GM12878 (cell line): ENCODE measurements at regions not wholly inside any gene's neighbourhood (a gene's known extent, or its start where the extent isn't known, plus 50 kb on each side); places are given as distances from the start of the nearest gene placed in this dataset.

Experiments
- HDGF ChIP-seq: fragments of 450-650 bp; IDR thresholded peaks from 2 replicates; pipeline ENCODE4 v1.6.1; 2016; ENCODE audit warnings: antibody characterized with exemption
- KDM1A ChIP-seq: fragments of 200-600 bp; sonication (generic); IDR thresholded peaks from 2 replicates; pipeline ENCODE4 v1.6.1; 2016; ENCODE audit warnings: borderline replicate concordance
- WRNIP1 ChIP-seq: IDR thresholded peaks from 2 replicates; pipeline ENCODE4 v1.6.1; 2011; ENCODE audit warnings: low read depth, low read length, improper control_type of control experiment, borderline replicate concordance
- ZZZ3 ChIP-seq: IDR thresholded peaks from 2 replicates; pipeline ENCODE4 v1.6.1; 2011; ENCODE audit warnings: low read depth; ENCODE audit not compliant: control insufficient read depth, insufficient read length
- TF ChIP-seq, protein P1 (sequence below): fragments of 450-650 bp; IDR thresholded peaks from 2 replicates; pipeline ENCODE4 v1.6.1; 2017; ENCODE audit warnings: mild to moderate bottlenecking, moderate library complexity
- TF ChIP-seq, protein P2 (sequence below): fragments of 450-650 bp; IDR thresholded peaks from 2 replicates; pipeline ENCODE4 v1.6.1; 2017; ENCODE audit warnings: mild to moderate bottlenecking, low read depth, inconsistent platforms; ENCODE audit not compliant: poor library complexity, severe bottlenecking
- TF ChIP-seq, protein P3 (sequence below): fragments of 450-650 bp; IDR thresholded peaks from 2 replicates; pipeline ENCODE4 v1.6.1; 2016; ENCODE audit warnings: mild to moderate bottlenecking

DNA sequence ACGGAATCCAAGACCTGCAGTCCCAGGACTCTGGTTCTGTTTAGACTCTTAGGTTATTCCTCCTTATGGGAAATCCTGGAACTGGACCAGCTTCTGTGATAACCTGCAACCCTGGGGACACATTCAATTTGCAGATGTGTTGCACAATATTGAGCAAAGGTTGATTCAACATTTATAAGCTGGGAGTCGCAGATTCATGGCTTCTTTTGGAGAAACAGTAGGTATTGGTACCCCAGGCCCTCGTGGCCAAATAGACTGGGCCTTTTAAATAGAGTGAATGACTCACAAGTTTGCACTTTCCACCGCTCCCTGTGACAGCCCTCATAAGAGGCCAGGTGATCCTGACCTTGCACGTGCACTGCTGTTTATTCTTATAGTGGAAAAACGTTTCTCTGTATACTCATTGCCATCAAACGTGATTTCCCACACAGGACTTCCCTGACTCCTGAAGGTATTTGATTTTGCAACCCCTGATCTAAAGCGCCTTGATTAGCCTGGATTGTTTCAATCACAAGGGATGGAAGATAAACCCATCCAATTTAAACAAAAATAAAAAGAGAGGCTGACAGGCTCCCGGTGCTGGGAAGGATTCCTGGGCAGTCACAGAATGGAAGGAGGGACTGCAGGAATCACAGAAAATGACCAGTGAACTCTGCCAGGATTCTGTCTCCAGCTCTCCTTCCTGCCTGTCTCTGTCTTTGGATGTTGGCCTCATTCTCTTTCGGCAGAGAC lies 98.0 kb downstream of the VCPKMT start (continued):
- TF ChIP-seq, protein P1, sequence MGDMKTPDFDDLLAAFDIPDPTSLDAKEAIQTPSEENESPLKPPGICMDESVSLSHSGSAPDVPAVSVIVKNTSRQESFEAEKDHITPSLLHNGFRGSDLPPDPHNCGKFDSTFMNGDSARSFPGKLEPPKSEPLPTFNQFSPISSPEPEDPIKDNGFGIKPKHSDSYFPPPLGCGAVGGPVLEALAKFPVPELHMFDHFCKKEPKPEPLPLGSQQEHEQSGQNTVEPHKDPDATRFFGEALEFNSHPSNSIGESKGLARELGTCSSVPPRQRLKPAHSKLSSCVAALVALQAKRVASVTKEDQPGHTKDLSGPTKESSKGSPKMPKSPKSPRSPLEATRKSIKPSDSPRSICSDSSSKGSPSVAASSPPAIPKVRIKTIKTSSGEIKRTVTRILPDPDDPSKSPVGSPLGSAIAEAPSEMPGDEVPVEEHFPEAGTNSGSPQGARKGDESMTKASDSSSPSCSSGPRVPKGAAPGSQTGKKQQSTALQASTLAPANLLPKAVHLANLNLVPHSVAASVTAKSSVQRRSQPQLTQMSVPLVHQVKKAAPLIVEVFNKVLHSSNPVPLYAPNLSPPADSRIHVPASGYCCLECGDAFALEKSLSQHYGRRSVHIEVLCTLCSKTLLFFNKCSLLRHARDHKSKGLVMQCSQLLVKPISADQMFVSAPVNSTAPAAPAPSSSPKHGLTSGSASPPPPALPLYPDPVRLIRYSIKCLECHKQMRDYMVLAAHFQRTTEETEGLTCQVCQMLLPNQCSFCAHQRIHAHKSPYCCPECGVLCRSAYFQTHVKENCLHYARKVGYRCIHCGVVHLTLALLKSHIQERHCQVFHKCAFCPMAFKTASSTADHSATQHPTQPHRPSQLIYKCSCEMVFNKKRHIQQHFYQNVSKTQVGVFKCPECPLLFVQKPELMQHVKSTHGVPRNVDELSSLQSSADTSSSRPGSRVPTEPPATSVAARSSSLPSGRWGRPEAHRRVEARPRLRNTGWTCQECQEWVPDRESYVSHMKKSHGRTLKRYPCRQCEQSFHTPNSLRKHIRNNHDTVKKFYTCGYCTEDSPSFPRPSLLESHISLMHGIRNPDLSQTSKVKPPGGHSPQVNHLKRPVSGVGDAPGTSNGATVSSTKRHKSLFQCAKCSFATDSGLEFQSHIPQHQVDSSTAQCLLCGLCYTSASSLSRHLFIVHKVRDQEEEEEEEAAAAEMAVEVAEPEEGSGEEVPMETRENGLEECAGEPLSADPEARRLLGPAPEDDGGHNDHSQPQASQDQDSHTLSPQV = no peak
- TF ChIP-seq WRNIP1 (no peak), KDM1A (no peak), ZZZ3 (no peak), HDGF (no peak)
- TF ChIP-seq, protein P2, sequence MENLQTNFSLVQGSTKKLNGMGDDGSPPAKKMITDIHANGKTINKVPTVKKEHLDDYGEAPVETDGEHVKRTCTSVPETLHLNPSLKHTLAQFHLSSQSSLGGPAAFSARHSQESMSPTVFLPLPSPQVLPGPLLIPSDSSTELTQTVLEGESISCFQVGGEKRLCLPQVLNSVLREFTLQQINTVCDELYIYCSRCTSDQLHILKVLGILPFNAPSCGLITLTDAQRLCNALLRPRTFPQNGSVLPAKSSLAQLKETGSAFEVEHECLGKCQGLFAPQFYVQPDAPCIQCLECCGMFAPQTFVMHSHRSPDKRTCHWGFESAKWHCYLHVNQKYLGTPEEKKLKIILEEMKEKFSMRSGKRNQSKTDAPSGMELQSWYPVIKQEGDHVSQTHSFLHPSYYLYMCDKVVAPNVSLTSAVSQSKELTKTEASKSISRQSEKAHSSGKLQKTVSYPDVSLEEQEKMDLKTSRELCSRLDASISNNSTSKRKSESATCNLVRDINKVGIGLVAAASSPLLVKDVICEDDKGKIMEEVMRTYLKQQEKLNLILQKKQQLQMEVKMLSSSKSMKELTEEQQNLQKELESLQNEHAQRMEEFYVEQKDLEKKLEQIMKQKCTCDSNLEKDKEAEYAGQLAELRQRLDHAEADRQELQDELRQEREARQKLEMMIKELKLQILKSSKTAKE = no peak
- TF ChIP-seq, protein P3, sequence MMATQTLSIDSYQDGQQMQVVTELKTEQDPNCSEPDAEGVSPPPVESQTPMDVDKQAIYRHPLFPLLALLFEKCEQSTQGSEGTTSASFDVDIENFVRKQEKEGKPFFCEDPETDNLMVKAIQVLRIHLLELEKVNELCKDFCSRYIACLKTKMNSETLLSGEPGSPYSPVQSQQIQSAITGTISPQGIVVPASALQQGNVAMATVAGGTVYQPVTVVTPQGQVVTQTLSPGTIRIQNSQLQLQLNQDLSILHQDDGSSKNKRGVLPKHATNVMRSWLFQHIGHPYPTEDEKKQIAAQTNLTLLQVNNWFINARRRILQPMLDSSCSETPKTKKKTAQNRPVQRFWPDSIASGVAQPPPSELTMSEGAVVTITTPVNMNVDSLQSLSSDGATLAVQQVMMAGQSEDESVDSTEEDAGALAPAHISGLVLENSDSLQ = no peak
- TF ChIP-seq, all 136 proteins: peak for 0
